HG03432 (cell line): ENCODE measurements at regions not wholly inside any gene's neighbourhood (a gene's known extent, or its start where the extent isn't known, plus 50 kb on each side); places are given as distances from the start of the nearest gene placed in this dataset.

Source experiments
- ATAC-seq: cut with Tn5 transposase; IDR thresholded peaks from one replicate; pipeline ENCODE4 v1.9.1; 2021; ENCODE audit warnings: mild to moderate bottlenecking, moderate library complexity; ENCODE audit not compliant: unreplicated experiment

- ATAC-seq, result no peak
These were observed 163.9 kb downstream of the PIK3R1 start for GRCh38 chr5:68379275-68380036.

- no peak for ATAC-seq
These were observed 164.5 kb downstream of the PIK3R1 start for GRCh38 chr5:68380078-68380477.

GRCh38 chr5:68381060-68381459 lies 165.5 kb downstream of the PIK3R1 start:
- no peak for ATAC-seq

GRCh38 chr5:68381909-68382308 lies 166.4 kb downstream of the PIK3R1 start:
- ATAC-seq, result no peak

GRCh38 chr5:68382640-68383039 lies 167.1 kb downstream of the PIK3R1 start:
- no peak for ATAC-seq

GRCh38 chr5:68383888-68384310 lies 168.3 kb downstream of the PIK3R1 start:
- no peak for ATAC-seq

- ATAC-seq, result no peak
These were observed 169.5 kb downstream of the PIK3R1 start for GRCh38 chr5:68384936-68385594.

GRCh38 chr5:68385936-68386335 lies 170.4 kb downstream of the PIK3R1 start:
- no peak for ATAC-seq

- no peak for ATAC-seq
These were observed 171.7 kb downstream of the PIK3R1 start for GRCh38 chr5:68387074-68387796.

- no peak for ATAC-seq
These were observed 174.1 kb downstream of the PIK3R1 start for GRCh38 chr5:68389618-68390017.

GRCh38 chr5:68392617-68393016 lies 177.1 kb downstream of the PIK3R1 start:
- ATAC-seq, result no peak

GRCh38 chr5:68395302-68395701 lies 179.7 kb downstream of the PIK3R1 start:
- no peak for ATAC-seq

- no peak for ATAC-seq
These were observed 180.5 kb downstream of the PIK3R1 start for GRCh38 chr5:68395926-68396511.

- no peak for ATAC-seq
These were observed 181.2 kb downstream of the PIK3R1 start for GRCh38 chr5:68396722-68397121.

GRCh38 chr5:68398146-68398812 lies 182.7 kb downstream of the PIK3R1 start:
- ATAC-seq, result no peak

- no peak for ATAC-seq
These were observed 187.7 kb downstream of the PIK3R1 start for GRCh38 chr5:68403301-68403700.

GRCh38 chr5:68404246-68404645 lies 188.7 kb downstream of the PIK3R1 start:
- ATAC-seq, result no peak

GRCh38 chr5:68405026-68405684 lies 189.6 kb downstream of the PIK3R1 start:
- ATAC-seq, result no peak

- ATAC-seq, result peak; percentile 33
These were observed 190.5 kb downstream of the PIK3R1 start for GRCh38 chr5:68405784-68406743.
